GM12872 (cell line): ENCODE measurements at regions not wholly inside any gene's neighbourhood (a gene's known extent, or its start where the extent isn't known, plus 50 kb on each side); places are given as distances from the start of the nearest gene placed in this dataset.

Source experiments
- TF ChIP-seq, protein P1 (sequence below): IDR thresholded peaks from 3 replicates; pipeline ENCODE4 v1.5.1; 2011; ENCODE audit warnings: low read depth, mild to moderate bottlenecking, low read length, moderate library complexity; ENCODE audit not compliant: insufficient read depth

DNA sequence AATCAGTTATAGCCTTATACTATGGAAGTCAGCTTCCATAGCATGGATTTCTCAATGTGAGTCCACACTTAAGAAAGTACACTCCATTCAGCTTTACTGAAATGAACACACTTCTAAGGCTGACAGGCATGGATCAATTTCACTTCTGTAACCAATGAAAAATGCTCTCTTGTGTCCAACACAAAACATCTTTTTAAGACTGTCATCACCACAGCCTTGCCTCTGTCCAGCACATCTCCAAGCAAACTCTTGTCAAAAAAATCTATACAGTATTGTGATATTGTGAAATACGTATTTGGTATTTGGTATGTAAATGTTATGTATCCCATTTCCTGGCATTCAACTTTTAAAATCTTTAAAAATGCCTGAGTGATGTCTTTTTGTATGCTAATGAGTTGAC lies 208.7 kb downstream of the RAP2B start:
- TF ChIP-seq, protein P1, sequence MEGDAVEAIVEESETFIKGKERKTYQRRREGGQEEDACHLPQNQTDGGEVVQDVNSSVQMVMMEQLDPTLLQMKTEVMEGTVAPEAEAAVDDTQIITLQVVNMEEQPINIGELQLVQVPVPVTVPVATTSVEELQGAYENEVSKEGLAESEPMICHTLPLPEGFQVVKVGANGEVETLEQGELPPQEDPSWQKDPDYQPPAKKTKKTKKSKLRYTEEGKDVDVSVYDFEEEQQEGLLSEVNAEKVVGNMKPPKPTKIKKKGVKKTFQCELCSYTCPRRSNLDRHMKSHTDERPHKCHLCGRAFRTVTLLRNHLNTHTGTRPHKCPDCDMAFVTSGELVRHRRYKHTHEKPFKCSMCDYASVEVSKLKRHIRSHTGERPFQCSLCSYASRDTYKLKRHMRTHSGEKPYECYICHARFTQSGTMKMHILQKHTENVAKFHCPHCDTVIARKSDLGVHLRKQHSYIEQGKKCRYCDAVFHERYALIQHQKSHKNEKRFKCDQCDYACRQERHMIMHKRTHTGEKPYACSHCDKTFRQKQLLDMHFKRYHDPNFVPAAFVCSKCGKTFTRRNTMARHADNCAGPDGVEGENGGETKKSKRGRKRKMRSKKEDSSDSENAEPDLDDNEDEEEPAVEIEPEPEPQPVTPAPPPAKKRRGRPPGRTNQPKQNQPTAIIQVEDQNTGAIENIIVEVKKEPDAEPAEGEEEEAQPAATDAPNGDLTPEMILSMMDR = no peak

DNA sequence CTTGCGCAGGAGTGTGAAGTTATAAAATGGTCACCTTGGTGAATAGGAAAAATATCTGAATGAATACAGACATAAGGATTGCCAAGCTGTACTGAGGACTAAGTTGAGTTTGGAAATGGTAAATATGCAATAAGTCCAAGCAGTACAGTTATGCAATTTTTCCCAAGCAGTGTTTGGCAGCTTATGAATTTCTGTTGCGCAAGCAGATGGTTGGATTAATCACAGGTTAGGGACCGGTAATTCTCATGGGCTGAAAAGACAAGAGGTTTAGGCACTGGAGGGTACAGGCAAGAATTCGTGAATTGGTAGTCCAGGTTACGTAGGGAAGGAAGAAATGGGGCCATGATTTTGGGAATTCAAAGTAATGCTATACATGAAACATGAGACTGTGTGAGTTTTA lies 210.3 kb downstream of the RAP2B start:
- TF ChIP-seq, protein P1 = no peak

DNA sequence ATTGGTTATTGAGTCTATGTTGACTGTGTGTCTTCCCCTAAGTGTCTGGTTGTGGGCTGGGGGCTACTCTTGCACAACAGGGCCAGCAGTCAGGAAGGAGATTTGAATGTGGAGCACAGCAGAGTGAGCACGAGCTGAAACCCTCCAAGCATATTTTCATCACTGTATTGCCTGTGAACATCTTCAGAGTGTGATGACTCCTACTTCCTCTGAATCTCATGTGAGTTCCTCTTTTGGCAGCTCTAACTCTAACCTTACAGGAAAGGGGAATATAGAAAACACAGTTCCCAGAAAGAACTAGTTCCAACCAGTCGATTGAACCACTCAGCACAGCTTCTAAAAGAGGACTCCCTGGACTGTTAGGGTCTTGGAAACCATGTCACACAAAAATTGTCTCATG lies 211.6 kb downstream of the RAP2B start:
- TF ChIP-seq, protein P1 = no peak

DNA sequence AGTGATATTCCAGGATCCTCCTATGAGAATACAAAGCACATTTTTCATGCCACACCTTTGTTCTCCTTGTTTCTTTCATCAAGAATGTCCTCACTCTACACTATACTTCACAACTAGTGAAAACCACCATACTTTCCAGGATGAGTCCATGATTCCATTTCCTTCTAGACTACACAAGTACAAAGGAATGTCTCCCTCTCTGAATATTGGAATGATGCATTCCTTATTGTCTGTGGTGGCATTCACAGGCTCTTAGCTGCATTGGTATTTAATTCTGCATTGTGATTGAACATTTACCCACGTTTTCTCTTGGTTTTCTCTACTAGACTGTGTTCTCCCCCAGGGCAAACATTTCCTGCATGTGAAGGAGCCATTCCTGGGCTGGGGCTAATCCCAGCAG lies 217.5 kb downstream of the RAP2B start:
- TF ChIP-seq, protein P1 = no peak

DNA sequence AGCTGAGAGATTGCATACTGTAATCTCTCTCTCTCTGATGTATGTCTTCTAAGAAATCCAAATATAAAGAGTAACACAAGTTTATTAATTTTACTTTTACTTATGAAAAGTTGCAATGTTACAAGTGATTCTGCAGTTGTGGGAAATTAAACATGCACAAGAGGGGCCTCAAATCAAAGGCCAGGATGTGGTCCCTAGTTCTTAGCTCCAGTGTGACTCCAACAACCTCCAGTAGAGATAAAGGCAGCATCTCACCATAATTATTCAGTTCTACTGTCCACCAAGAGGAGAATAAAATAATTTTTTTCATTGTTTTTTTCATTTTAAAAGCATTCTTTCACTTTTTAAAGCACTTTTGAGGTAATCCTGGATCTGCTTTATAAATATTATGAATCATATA lies 223.3 kb downstream of the RAP2B start:
- TF ChIP-seq, protein P1 = no peak

DNA sequence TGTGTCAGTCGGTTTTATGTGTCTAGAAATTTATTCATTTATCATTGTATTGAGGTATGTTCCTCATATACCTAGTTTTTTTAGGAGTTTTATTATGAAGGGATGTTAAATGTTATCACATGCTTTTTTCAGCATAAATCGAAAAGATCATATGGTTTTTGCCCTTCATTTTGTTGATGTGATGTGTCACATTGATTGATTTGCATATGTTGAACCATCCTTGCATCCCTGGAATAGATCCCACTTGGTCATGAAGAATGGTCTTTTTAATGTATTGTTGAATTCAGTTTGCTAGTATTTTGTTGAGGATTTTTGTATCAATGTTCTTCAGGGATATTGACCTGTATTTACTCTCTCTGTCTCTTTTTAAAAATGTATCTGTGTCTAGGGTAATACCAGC lies 230.3 kb downstream of the RAP2B start:
- TF ChIP-seq, protein P1 = no peak

DNA sequence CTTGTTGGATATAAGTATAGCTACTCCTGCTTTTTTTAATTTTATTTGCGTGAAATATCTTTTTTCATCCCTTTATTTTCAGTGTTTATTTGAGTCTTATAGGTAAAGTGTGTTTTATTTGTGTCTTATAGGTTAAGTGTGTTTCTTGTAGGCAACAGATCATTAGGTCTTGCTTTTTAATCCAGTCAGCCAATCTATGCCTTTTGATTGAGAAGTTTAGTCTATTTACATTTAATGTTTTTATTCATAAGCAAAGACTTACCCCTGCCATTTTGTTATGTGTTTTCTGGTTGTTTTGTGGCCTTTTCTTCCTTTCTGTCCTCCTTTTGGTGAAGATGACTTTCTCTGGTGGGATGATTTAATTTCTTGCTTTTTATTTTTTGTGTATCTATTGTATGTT lies 232.0 kb downstream of the RAP2B start:
- TF ChIP-seq, protein P1 = no peak

DNA sequence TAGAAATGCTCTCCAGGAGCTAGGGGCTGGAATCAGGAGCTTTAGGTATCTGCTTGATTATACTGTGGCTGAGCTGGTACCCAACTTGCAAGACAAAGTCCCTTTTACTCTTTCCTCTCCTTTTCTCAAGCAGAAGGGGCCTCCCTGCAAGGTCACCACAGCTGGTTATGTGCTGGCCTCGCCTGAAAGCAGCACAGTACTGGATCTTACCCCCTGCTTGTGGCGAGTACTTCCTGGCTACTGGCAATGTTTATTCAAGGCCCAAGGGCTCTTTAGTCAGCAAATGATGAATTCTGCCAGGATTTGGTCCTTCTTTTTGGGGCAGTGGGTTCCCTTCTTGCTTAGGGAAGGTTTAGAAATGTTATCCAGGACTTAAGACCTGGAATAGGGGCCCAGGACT lies 234.6 kb downstream of the RAP2B start:
- TF ChIP-seq, protein P1 = no peak
